UCSD-AML1 (cell line): ENCODE measurements at regions not wholly inside any gene's neighbourhood (a gene's known extent, or its start where the extent isn't known, plus 50 kb on each side); places are given as distances from the start of the nearest gene placed in this dataset.
"Not testable (repeated sequence)": the region's sequence is repeated elsewhere in the genome, so short reads cannot be mapped to it uniquely, and the experiment has no call there.

ENCODE experiments used
- DNase-seq: peaks from one replicate; lab custom pipeline; 2025; ENCODE audit not compliant: unreplicated experiment; lab: John Stamatoyannopoulos, UW

- no peak for DNase-seq
Observed at GRCh38 chr1:214859647-214860046, 222.9 kb upstream of the KCNK2 start.

GRCh38 chr1:214861615-214862014 is 220.9 kb upstream of the KCNK2 start:
- no peak for DNase-seq

- DNase-seq, result no peak
Observed at GRCh38 chr1:214862421-214862820, 220.1 kb upstream of the KCNK2 start.

GRCh38 chr1:214864896-214865688 is 217.4 kb upstream of the KCNK2 start:
- no peak for DNase-seq

- not testable (repeated sequence) for DNase-seq
Observed at GRCh38 chr1:214870426-214870825, 212.1 kb upstream of the KCNK2 start.

- no peak for DNase-seq
Observed at GRCh38 chr1:214880956-214881355, 201.6 kb upstream of the KCNK2 start.

GRCh38 chr1:214882616-214883015 is 199.9 kb upstream of the KCNK2 start:
- DNase-seq, result no peak

- no peak for DNase-seq
Observed at GRCh38 chr1:214895011-214895600, 187.4 kb upstream of the KCNK2 start.

GRCh38 chr1:214896921-214897320 is 185.6 kb upstream of the KCNK2 start:
- no peak for DNase-seq

GRCh38 chr1:214897581-214897980 is 185.0 kb upstream of the KCNK2 start:
- no peak for DNase-seq

GRCh38 chr1:214898161-214898560 is 184.4 kb upstream of the KCNK2 start:
- no peak for DNase-seq

GRCh38 chr1:214898718-214899117 is 183.8 kb upstream of the KCNK2 start:
- DNase-seq, result no peak

- DNase-seq, result no peak
Observed at GRCh38 chr1:214899908-214900460, 182.6 kb upstream of the KCNK2 start.

- no peak for DNase-seq
Observed at GRCh38 chr1:214900590-214900989, 181.9 kb upstream of the KCNK2 start.

GRCh38 chr1:214901718-214902117 is 180.8 kb upstream of the KCNK2 start:
- DNase-seq, result no peak

- DNase-seq, result no peak
Observed at GRCh38 chr1:214902636-214903320, 179.8 kb upstream of the KCNK2 start.

- DNase-seq, result no peak
Observed at GRCh38 chr1:214912127-214912526, 170.4 kb upstream of the KCNK2 start.

GRCh38 chr1:214913966-214914365 is 168.6 kb upstream of the KCNK2 start:
- DNase-seq, result no peak

- no peak for DNase-seq
Observed at GRCh38 chr1:214917081-214917635, 165.4 kb upstream of the KCNK2 start.

- DNase-seq, result no peak
Observed at GRCh38 chr1:214918745-214919144, 163.8 kb upstream of the KCNK2 start.

- no peak for DNase-seq
Observed at GRCh38 chr1:214920337-214920736, 162.2 kb upstream of the KCNK2 start.
